ENCODE measurements at regions not wholly inside any gene's neighbourhood (a gene's known extent, or its start where the extent isn't known, plus 50 kb on each side); places are given as distances from the start of the nearest gene placed in this dataset.

- TF ChIP-seq CTCF (IDR thresholded peaks at IDR 0.05), result no peak
- TF ChIP-seq POLR2A (IDR thresholded peaks at IDR 0.05), result no peak
Measured at GRCh38 chr1:170863621-170864020, 71.7 kb upstream of the MROH9 start.

Measured in ovary (tissue), 3 donors.